Naive thymus-derived CD4-positive, alpha-beta T cell (primary cell): ENCODE measurements at regions not wholly inside any gene's neighbourhood (a gene's known extent, or its start where the extent isn't known, plus 50 kb on each side); places are given as distances from the start of the nearest gene placed in this dataset.

Source experiments
- ATAC-seq: fragments of 150-1000 bp; cut with Tn5 transposase; 2 replicates; pipeline ENCODE4 v1.10.0; 2021; ENCODE audit warnings: mild to moderate bottlenecking, moderate library complexity
- CTCF ChIA-PET: fragments of 350-600 bp; sonication (Branson Sonifier 250); formaldehyde crosslinking; loops from one replicate; lab custom pipeline; 2021; ENCODE audit warnings: antibody characterized with exemption; lab: Charles Lee
- POLR2A ChIA-PET: fragments of 350-600 bp; sonication (Branson Sonifier 250); formaldehyde crosslinking; loops from one replicate; lab custom pipeline; 2021; ENCODE audit warnings: antibody characterized with exemption, inconsistent platforms; lab: Charles Lee
- DNase-seq, 9 donors: peaks; one replicate each; pipeline versions ENCODE4 v3.0.0 to v3.0.0-alpha.2; 2020 to 2022; ENCODE audit warnings: mixed read lengths in 1 of 9
- H3K27ac ChIP-seq: one replicate; pipeline ENCODE4 v1.7.0; 2013; ENCODE audit warnings: mild to moderate bottlenecking, low read depth, low read length, moderate library complexity
- H3K27me3 ChIP-seq, 2 donors: one replicate each; pipeline ENCODE4 v1.7.0; 2013; ENCODE audit warnings: low read length in 2 of 2, mild to moderate bottlenecking in 2 of 2, moderate library complexity in 2 of 2; ENCODE audit not compliant: control insufficient read depth in 2 of 2, insufficient read depth in 2 of 2
- H3K36me3 ChIP-seq, 3 experiments: 1 replicate in 2 of 3; 2 replicates in 1 of 3; pipeline ENCODE4 v1.7.0; 2013; ENCODE audit warnings: low read length in 3 of 3, mild to moderate bottlenecking in 3 of 3, moderate library complexity in 1 of 3; ENCODE audit not compliant: insufficient read depth in 3 of 3, control insufficient read depth in 2 of 3
- H3K4me1 ChIP-seq, 2 donors: one replicate each; pipeline ENCODE4 v1.7.0; 2013; ENCODE audit warnings: low read length in 2 of 2, mild to moderate bottlenecking in 2 of 2, moderate library complexity in 1 of 2; ENCODE audit not compliant: control insufficient read depth in 2 of 2, insufficient read depth in 2 of 2
- H3K4me3 ChIP-seq: 2 replicates; pipeline ENCODE4 v1.7.0; 2013; ENCODE audit warnings: mild to moderate bottlenecking, low read length
- H3K9me3 ChIP-seq, 3 experiments: 1 replicate in 2 of 3; 2 replicates in 1 of 3; pipeline ENCODE4 v1.7.0; 2013; ENCODE audit warnings: low read length in 3 of 3; ENCODE audit not compliant: control insufficient read depth in 2 of 3
- H3K27ac Mint-ChIP-seq, 9 donors: one replicate each; pipeline ENCODE4 v1.8.0; 2020 to 2022; ENCODE audit warnings: mixed read lengths in 9 of 9, mild to moderate bottlenecking in 8 of 9, moderate library complexity in 5 of 9, inconsistent platforms in 2 of 9
- H3K27me3 Mint-ChIP-seq, 5 donors: one replicate each; pipeline ENCODE4 v1.8.0; 2021 to 2022; ENCODE audit warnings: mixed read lengths in 5 of 5, mild to moderate bottlenecking in 1 of 5
- H3K36me3 Mint-ChIP-seq, 5 donors: one replicate each; pipeline ENCODE4 v1.8.0; 2020 to 2022; ENCODE audit warnings: mixed read lengths in 5 of 5, mild to moderate bottlenecking in 3 of 5, inconsistent platforms in 1 of 5
- H3K4me1 Mint-ChIP-seq, 7 donors: one replicate each; pipeline ENCODE4 v1.8.0; 2020 to 2022; ENCODE audit warnings: mixed read lengths in 7 of 7, mild to moderate bottlenecking in 3 of 7, inconsistent platforms in 1 of 7
- H3K4me3 Mint-ChIP-seq, 10 donors: one replicate each; pipeline ENCODE4 v1.8.0; 2020 to 2022; ENCODE audit warnings: mild to moderate bottlenecking in 10 of 10, mixed read lengths in 10 of 10, moderate library complexity in 6 of 10, inconsistent platforms in 2 of 10
- H3K9me3 Mint-ChIP-seq, 11 donors: one replicate each; pipeline ENCODE4 v1.8.0; 2020 to 2022; ENCODE audit warnings: mixed read lengths in 11 of 11, mild to moderate bottlenecking in 4 of 11, inconsistent platforms in 1 of 11, moderate library complexity in 1 of 11
- intact Hi-C, 2 donors: fragments of 100-400 bp; cut with micrococcal nuclease; formaldehyde crosslinking; loops; one replicate each; pipeline ENCODE4 v1.15.1; 2023

DNA sequence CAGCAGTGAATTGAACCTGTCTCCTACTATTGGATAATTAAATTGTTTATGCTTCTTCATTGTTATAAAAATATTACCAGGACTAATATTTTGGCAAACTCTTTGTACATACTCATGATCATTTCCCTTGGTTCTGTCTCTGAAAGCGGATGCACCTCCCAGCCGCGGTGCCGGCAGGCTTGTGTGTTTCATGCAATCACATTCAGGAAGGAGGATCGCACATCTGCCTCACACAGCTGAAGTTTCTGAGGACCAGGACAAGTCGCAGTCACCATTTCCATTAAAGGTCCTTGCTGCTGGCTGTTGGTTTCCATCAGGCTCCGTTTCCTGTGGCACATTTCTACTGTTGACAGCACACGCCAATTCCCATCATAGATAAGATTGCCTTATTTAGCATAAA lies 117.8 kb upstream of the SHH start:
- intact Hi-C loops = no loop called here
- peaks cover 0 to 6% (median 0%) of the 10 kb centered on the region in 5 donors for H3K36me3 Mint-ChIP-seq
- Histone ChIP-seq H3K27me3 (no peaks in the 10 kb centered on the region), H3K4me3 (no peak overlapping the region), H3K4me1 (no peaks in the 10 kb centered on the region), H3K36me3 (no peaks in the 10 kb centered on the region), H3K27ac (no peak overlapping the region), H3K9me3 (no peaks in the 10 kb centered on the region)
- no peak overlapping the region for H3K27ac Mint-ChIP-seq
- POLR2A ChIA-PET = no interaction called here
- ATAC-seq (no peak), DNase-seq (no peak)
- no peak overlapping the region for H3K4me3 Mint-ChIP-seq
- CTCF ChIA-PET = interaction anchor here (0.6 kb wide), 1 partner anchor 1037 kb away, joined by 4 read pairs; no protein-coding TSS in a partner anchor
- H3K4me1 Mint-ChIP-seq = peaks cover 0 to 2% (median 0%) of the 10 kb centered on the region in 7 donors
- H3K27me3 Mint-ChIP-seq = peaks cover 0 to 11% (median 8%) of the 10 kb centered on the region in 5 donors
- peaks cover 0 to 20% (median 4%) of the 10 kb centered on the region in 11 donors for H3K9me3 Mint-ChIP-seq

DNA sequence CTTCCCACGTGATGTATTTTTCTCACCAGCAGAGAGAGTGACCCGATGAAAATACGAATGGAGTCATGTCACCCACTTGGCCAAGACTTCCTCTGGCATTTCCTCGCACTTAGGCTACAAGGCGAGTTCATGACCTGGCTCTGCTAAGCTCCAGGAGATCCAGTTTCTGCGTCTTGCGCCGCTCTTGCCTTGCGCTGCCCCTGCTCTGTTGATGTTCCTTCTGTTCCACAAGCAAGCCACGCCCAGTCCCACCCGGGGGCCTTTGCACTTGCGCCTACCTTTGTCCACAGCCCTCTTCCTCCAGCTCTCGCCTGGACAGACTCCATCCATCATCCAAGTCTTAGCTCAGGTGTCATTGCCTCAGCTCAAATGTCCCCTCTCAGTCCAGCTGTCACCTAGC lies 116.3 kb upstream of the SHH start:
- Histone ChIP-seq H3K9me3 (no peaks in the 10 kb centered on the region), H3K4me3 (no peak overlapping the region), H3K36me3 (no peaks in the 10 kb centered on the region), H3K27ac (no peak overlapping the region), H3K4me1 (no peaks in the 10 kb centered on the region), H3K27me3 (no peaks in the 10 kb centered on the region)
- Mint-ChIP-seq H3K4me1 (no peaks in the 10 kb centered on the region), H3K9me3 (peaks cover 0 to 10% (median 1%) of the 10 kb centered on the region in 11 donors), H3K27ac (no peak overlapping the region), H3K4me3 (no peak overlapping the region), H3K36me3 (peaks cover 0 to 5% (median 0%) of the 10 kb centered on the region in 5 donors), H3K27me3 (peaks cover 0 to 11% (median 11%) of the 10 kb centered on the region in 5 donors)
- DNase-seq = no peak
- ATAC-seq = no peak
- intact Hi-C loops = no loop called here
- ChIA-PET POLR2A (no interaction called here), CTCF (no interaction called here)

DNA sequence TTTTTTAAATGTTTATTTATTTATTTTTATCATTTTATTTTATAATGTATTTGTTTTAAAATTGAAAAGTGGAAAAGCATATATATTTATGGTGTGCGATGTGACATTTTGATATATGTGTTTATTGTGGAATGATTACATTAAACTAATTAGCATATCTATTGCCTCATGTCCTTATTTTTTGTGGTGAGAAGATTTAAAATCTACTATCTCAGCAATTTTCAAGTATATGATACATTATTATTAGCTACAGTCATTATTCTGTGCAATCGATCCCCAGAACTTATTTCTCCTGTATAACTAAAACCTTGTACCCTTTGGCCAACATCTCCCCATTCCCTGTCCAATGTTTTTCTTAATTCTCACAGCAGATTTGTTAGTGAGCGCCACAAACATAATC lies 115.6 kb upstream of the SHH start:
- ATAC-seq (no peak), DNase-seq (no peak)
- no peak overlapping the region for H3K27ac Mint-ChIP-seq
- Histone ChIP-seq H3K36me3 (no peaks in the 10 kb centered on the region), H3K27ac (no peak overlapping the region), H3K4me3 (no peak overlapping the region), H3K9me3 (no peaks in the 10 kb centered on the region), H3K4me1 (no peaks in the 10 kb centered on the region), H3K27me3 (no peaks in the 10 kb centered on the region)
- H3K4me3 Mint-ChIP-seq = no peak overlapping the region
- H3K9me3 Mint-ChIP-seq = peaks cover 0 to 6% (median 1%) of the 10 kb centered on the region in 11 donors
- no peaks in the 10 kb centered on the region for H3K4me1 Mint-ChIP-seq
- intact Hi-C loops = no loop called here
- H3K27me3 Mint-ChIP-seq = peaks cover 0 to 13% (median 11%) of the 10 kb centered on the region in 5 donors
- CTCF ChIA-PET = no interaction called here
- H3K36me3 Mint-ChIP-seq = peaks cover 0 to 5% (median 0%) of the 10 kb centered on the region in 5 donors
- POLR2A ChIA-PET = no interaction called here

DNA sequence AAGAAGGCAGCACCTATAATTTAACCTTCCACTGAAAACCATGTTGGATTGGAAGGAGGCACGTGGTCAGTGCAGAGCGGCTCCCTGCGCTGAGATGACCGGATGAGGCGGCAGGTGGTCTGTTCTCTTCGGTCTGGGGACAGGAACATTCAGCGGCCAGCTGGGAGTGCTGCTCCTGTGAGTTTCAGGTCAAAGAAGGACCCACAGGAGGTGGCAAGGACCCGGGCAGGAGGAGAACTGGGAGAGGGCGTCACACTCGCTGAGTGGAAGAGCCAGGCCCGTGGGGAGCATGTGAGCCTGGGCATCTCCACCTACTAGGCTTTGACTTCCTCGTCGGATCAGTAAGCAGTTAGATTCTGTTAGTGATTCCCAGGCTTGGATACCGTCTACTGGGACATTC lies 113.4 kb upstream of the SHH start:
- H3K36me3 ChIP-seq = no peaks in the 10 kb centered on the region
- H3K27ac Mint-ChIP-seq = no peak overlapping the region
- ATAC-seq (no peak), DNase-seq (no peak)
- ChIA-PET CTCF (no interaction called here), POLR2A (no interaction called here)
- H3K4me3 Mint-ChIP-seq = no peak overlapping the region
- no peaks in the 10 kb centered on the region for H3K4me1 Mint-ChIP-seq
- H3K9me3 Mint-ChIP-seq = peaks cover 0 to 6% (median 1%) of the 10 kb centered on the region in 11 donors
- H3K27ac ChIP-seq = no peak overlapping the region
- intact Hi-C loops = no loop called here
- no peaks in the 10 kb centered on the region for H3K4me1 ChIP-seq
- H3K36me3 Mint-ChIP-seq = peaks cover 0 to 5% (median 0%) of the 10 kb centered on the region in 5 donors
- no peaks in the 10 kb centered on the region for H3K9me3 ChIP-seq
- no peaks in the 10 kb centered on the region for H3K27me3 ChIP-seq
- peaks cover 0 to 13% (median 8%) of the 10 kb centered on the region in 5 donors for H3K27me3 Mint-ChIP-seq
- no peak overlapping the region for H3K4me3 ChIP-seq

DNA sequence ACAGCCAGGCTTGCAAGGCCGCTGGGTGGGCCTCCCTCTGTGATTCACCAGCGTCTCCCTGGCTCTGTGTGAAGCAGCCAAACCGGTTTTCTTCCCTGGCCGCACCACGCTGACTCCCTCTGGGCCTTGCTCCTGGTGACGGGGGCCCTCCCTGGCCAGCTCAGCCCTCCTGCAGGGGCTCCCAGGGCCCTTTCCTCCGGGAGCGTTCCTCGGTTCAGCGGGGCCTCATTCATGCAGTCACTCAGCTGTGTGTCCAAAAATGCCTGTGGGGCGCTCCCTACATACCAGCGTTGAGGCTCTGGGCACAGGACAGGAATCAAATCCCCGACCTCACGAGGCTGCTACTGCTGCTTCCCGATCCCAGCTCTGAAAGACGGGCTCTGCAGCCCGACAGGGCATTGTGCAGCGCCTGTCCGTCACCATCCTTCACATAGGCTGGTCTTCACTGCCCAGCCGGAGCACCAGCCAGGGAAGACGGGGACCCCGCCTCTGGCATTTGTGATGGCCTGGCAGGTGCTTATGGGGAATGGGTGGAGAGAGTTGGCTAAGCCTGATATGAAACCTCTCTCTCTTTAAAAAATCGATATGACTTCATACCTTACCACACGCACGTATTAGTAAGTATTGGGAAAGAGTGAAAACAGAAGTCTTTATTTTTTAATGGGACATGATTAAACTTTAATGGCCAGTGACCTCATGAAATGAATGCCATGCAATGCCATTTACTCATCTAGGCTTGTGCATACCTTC lies 110.0 kb upstream of the SHH start:
- DNase-seq = no peak
- peaks cover 0 to 5% (median 1%) of the 10 kb centered on the region in 11 donors for H3K9me3 Mint-ChIP-seq
- no peaks in the 10 kb centered on the region for H3K4me1 ChIP-seq
- POLR2A ChIA-PET = no interaction called here
- CTCF ChIA-PET = no interaction called here
- H3K27me3 ChIP-seq = no peaks in the 10 kb centered on the region
- H3K36me3 Mint-ChIP-seq = no peaks in the 10 kb centered on the region
- no peak for ATAC-seq
- no peaks in the 10 kb centered on the region for H3K4me1 Mint-ChIP-seq
- H3K4me3 Mint-ChIP-seq = no peak overlapping the region
- H3K36me3 ChIP-seq = no peaks in the 10 kb centered on the region
- intact Hi-C loops = no loop called here
- no peak overlapping the region for H3K27ac Mint-ChIP-seq
- peaks cover 0 to 12% (median 0%) of the 10 kb centered on the region in 5 donors for H3K27me3 Mint-ChIP-seq
- no peak overlapping the region for H3K4me3 ChIP-seq
- no peak overlapping the region for H3K27ac ChIP-seq
- H3K9me3 ChIP-seq = no peaks in the 10 kb centered on the region

DNA sequence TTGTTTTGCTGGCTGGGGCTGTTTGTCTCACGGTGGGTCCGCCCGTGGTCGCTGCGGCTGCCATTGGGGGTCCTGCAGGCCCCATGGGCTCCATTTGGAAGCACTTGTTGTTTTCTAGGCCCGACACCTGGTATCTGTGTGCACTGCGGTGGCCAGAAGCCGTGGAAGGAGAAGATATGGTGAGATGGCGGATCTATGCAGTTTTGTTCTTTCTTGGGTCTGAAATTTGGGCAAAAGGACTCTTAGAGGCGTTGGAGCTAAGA lies 109.5 kb upstream of the SHH start:
- intact Hi-C loops = no loop called here
- H3K4me1 Mint-ChIP-seq = no peaks in the 10 kb centered on the region
- ChIA-PET POLR2A (no interaction called here), CTCF (no interaction called here)
- H3K9me3 Mint-ChIP-seq = peaks cover 0 to 5% (median 0%) of the 10 kb centered on the region in 11 donors
- no peaks in the 10 kb centered on the region for H3K27me3 ChIP-seq
- H3K27ac ChIP-seq = no peak overlapping the region
- no peak overlapping the region for H3K4me3 ChIP-seq
- H3K27ac Mint-ChIP-seq = no peak overlapping the region
- no peaks in the 10 kb centered on the region for H3K9me3 ChIP-seq
- H3K4me1 ChIP-seq = no peaks in the 10 kb centered on the region
- no peak for ATAC-seq
- H3K27me3 Mint-ChIP-seq = peaks cover 0 to 12% (median 5%) of the 10 kb centered on the region in 5 donors
- H3K36me3 Mint-ChIP-seq = no peaks in the 10 kb centered on the region
- no peak overlapping the region for H3K4me3 Mint-ChIP-seq
- no peaks in the 10 kb centered on the region for H3K36me3 ChIP-seq
- no peak for DNase-seq
